Chondrocyte (in vitro differentiated cells): ENCODE measurements at regions not wholly inside any gene's neighbourhood (a gene's known extent, or its start where the extent isn't known, plus 50 kb on each side); places are given as distances from the start of the nearest gene placed in this dataset.

Source experiments
- DNase-seq: peaks from one replicate; pipeline ENCODE4 v3.0.0; 2021; ENCODE audit warnings: mixed read lengths, low spot score
- H3K27ac Mint-ChIP-seq: one replicate; pipeline ENCODE4 v1.8.0; 2021; ENCODE audit warnings: mild to moderate bottlenecking, moderate library complexity, mixed read lengths; ENCODE audit not compliant: unreplicated experiment
- H3K27me3 Mint-ChIP-seq: 2 replicates; pipeline ENCODE4 v1.8.0; 2021; ENCODE audit warnings: low read depth, mixed read lengths
- H3K36me3 Mint-ChIP-seq: 2 replicates; pipeline ENCODE4 v1.8.0; 2021; ENCODE audit warnings: low read depth, mixed read lengths
- H3K4me1 Mint-ChIP-seq: 2 replicates; pipeline ENCODE4 v1.8.0; 2021; ENCODE audit warnings: low read depth, mild to moderate bottlenecking, mixed read lengths
- H3K4me3 Mint-ChIP-seq: one replicate; pipeline ENCODE4 v1.8.0; 2021; ENCODE audit warnings: mild to moderate bottlenecking, moderate library complexity, mixed read lengths; ENCODE audit not compliant: unreplicated experiment
- H3K9me3 Mint-ChIP-seq: 2 replicates; pipeline ENCODE4 v1.8.0; 2021; ENCODE audit warnings: low read depth, mixed read lengths
- CTCF ChIP-seq: fragments of 200-600 bp; sonication (generic); IDR thresholded peaks from 2 replicates; pipeline ENCODE4 v1.5.0; 2021; ENCODE audit warnings: antibody characterized with exemption, mild to moderate bottlenecking, moderate library complexity

DNA sequence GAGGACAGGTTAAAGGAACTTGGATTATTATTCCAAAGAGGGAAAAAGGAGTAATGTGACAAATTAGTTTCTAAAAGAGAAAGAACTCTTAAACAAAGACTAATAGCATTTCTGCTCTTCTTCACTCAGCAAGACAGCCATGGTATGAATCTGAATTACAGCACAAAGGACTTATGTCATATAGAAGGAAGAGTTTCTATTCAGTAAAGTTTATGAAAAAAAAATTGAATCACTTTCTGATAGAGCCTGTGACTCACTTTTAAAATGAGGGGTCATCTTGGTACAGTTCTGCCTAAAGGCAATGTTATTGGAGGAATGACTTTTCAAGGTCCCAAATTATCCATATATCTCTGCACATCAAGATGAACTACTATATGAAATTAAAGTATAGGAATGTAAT lies 101.7 kb downstream of the DUSP6 start:
- Mint-ChIP-seq H3K9me3 (peaks cover 4% of the 10 kb centered on the region), H3K36me3 (no peaks in the 10 kb centered on the region), H3K4me3 (no peak overlapping the region), H3K27me3 (no peaks in the 10 kb centered on the region), H3K4me1 (peaks cover 22% of the 10 kb centered on the region), H3K27ac (no peak overlapping the region)
- no peak for TF ChIP-seq CTCF
- no peak for DNase-seq

GRCh38 chr12:89250213-89250612 lies 102.1 kb downstream of the DUSP6 start:
- Mint-ChIP-seq H3K36me3 (no peaks in the 10 kb centered on the region), H3K27ac (no peak overlapping the region), H3K9me3 (peaks cover 4% of the 10 kb centered on the region), H3K4me1 (peaks cover 23% of the 10 kb centered on the region), H3K27me3 (no peaks in the 10 kb centered on the region), H3K4me3 (no peak overlapping the region)
- no peak for DNase-seq
- TF ChIP-seq CTCF: no peak

DNA sequence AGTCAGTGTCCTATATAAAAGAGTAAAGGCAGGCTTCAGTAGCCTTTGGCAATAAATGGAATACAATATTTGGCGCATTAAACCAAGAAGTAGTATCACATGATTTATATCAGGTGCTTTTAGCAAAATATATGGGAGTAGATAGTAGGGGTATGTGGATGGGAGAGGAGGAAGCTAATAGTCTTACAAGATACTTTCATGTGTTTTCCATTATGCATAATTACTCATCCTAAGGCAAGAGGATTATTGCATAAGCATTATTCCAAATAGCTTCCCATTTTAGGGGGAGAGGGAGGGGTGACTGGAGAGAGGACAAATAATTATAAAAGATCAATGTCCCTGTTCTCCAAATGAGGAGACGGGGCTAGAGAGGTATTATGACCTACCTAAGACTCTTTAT lies 104.3 kb downstream of the DUSP6 start:
- H3K4me1 Mint-ChIP-seq: peaks cover 26% of the 10 kb centered on the region
- no peak for TF ChIP-seq CTCF
- H3K4me3 Mint-ChIP-seq: no peak overlapping the region
- no peaks in the 10 kb centered on the region for H3K36me3 Mint-ChIP-seq
- no peaks in the 10 kb centered on the region for H3K27me3 Mint-ChIP-seq
- H3K27ac Mint-ChIP-seq: no peak overlapping the region
- no peaks in the 10 kb centered on the region for H3K9me3 Mint-ChIP-seq
- DNase-seq: no peak

GRCh38 chr12:89247541-89247942 lies 104.8 kb downstream of the DUSP6 start:
- Mint-ChIP-seq H3K4me1 (peaks cover 22% of the 10 kb centered on the region), H3K27me3 (no peaks in the 10 kb centered on the region), H3K4me3 (no peak overlapping the region), H3K27ac (no peak overlapping the region), H3K36me3 (no peaks in the 10 kb centered on the region), H3K9me3 (no peaks in the 10 kb centered on the region)
- no peak for DNase-seq
- no peak for TF ChIP-seq CTCF

DNA sequence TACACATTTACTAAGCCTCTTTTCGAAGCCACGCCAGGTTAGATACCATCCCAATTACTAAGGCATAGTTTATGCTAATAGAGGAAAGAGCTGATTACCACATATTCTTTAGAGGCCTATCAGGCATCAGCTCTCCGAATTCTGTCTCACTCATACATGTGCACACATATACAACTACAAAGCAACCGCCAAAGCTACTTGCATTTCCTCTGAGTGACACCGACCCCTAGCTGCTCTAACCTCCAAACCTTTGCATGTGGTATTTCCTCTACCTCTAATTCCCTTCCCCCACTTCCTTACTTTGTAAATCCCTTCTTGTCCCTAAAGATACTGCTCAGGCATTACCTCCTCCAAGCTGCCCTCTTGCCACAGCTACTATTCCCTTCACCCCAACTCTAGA lies 107.2 kb downstream of the DUSP6 start:
- peaks cover 7% of the 10 kb centered on the region for H3K9me3 Mint-ChIP-seq
- no peak overlapping the region for H3K27ac Mint-ChIP-seq
- H3K4me3 Mint-ChIP-seq: no peak overlapping the region
- no peak for DNase-seq
- H3K36me3 Mint-ChIP-seq: no peaks in the 10 kb centered on the region
- TF ChIP-seq CTCF: no peak
- no peaks in the 10 kb centered on the region for H3K27me3 Mint-ChIP-seq
- peaks cover 9% of the 10 kb centered on the region for H3K4me1 Mint-ChIP-seq
